PFSK-1 (cell line): ENCODE measurements at regions not wholly inside any gene's neighbourhood (a gene's known extent, or its start where the extent isn't known, plus 50 kb on each side); places are given as distances from the start of the nearest gene placed in this dataset.

ENCODE experiments used
- FOXP2 ChIP-seq: optimal IDR thresholded peaks from 2 replicates; pipeline ENCODE3; 2011; ENCODE audit warnings: borderline replicate concordance, control low read depth, inconsistent platforms; ENCODE audit not compliant: insufficient read depth; ENCODE audit errors: extremely low read length, extremely low read depth
- POLR2AphosphoS5 ChIP-seq: IDR thresholded peaks from 2 replicates; pipeline ENCODE4 v1.6.1; 2012; ENCODE audit warnings: low read depth, mild to moderate bottlenecking, control low read depth, low read length, moderate library complexity
- SIN3A ChIP-seq: IDR thresholded peaks from 2 replicates; pipeline ENCODE4 v1.6.1; 2012; ENCODE audit warnings: mild to moderate bottlenecking, low read length, moderate library complexity, borderline replicate concordance; ENCODE audit not compliant: insufficient read depth
- TAF1 ChIP-seq: IDR thresholded peaks from 2 replicates; pipeline ENCODE4 v1.6.1; 2012; ENCODE audit warnings: low read length, control low read depth, borderline replicate concordance; ENCODE audit not compliant: insufficient read depth
- TF ChIP-seq, protein P1 (sequence below), 2 experiments: IDR thresholded peaks; 2 replicates each; pipeline versions ENCODE4 v1.6.1 to v1.8.0; 2011 to 2012; ENCODE audit warnings: low read depth in 2 of 2, low read length in 2 of 2, control low read depth in 1 of 2, inconsistent platforms in 1 of 2, mild to moderate bottlenecking in 1 of 2, moderate library complexity in 1 of 2; ENCODE audit not compliant: insufficient read depth in 1 of 2

DNA sequence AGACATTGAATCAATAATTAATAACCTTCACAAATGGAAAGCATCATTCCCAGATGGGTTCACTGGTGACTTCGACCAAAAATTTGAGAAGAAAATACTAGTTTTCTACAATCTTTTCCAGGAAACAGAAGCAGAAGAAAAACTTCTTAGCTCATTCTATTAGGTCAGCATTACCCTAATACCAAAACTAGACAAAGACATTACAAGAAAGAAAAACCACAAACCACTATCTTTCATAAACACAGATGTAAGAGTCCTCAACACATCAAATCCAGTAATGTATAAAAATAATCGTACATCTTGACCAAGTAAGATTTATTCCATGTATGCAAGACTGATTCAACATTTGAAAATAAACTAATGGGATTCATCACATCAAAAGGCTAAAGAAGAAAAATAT is 64.0 kb upstream of the CDK1 start:
- no peak for TF ChIP-seq TAF1
- TF ChIP-seq, protein P1, sequence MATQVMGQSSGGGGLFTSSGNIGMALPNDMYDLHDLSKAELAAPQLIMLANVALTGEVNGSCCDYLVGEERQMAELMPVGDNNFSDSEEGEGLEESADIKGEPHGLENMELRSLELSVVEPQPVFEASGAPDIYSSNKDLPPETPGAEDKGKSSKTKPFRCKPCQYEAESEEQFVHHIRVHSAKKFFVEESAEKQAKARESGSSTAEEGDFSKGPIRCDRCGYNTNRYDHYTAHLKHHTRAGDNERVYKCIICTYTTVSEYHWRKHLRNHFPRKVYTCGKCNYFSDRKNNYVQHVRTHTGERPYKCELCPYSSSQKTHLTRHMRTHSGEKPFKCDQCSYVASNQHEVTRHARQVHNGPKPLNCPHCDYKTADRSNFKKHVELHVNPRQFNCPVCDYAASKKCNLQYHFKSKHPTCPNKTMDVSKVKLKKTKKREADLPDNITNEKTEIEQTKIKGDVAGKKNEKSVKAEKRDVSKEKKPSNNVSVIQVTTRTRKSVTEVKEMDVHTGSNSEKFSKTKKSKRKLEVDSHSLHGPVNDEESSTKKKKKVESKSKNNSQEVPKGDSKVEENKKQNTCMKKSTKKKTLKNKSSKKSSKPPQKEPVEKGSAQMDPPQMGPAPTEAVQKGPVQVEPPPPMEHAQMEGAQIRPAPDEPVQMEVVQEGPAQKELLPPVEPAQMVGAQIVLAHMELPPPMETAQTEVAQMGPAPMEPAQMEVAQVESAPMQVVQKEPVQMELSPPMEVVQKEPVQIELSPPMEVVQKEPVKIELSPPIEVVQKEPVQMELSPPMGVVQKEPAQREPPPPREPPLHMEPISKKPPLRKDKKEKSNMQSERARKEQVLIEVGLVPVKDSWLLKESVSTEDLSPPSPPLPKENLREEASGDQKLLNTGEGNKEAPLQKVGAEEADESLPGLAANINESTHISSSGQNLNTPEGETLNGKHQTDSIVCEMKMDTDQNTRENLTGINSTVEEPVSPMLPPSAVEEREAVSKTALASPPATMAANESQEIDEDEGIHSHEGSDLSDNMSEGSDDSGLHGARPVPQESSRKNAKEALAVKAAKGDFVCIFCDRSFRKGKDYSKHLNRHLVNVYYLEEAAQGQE (IDR thresholded peaks at IDR 0.05; ENCODE audit: insufficient read depth in 1 of 2, low read depth in 2 of 2, low read length in 2 of 2): no peak
- TF ChIP-seq POLR2AphosphoS5: no peak
- no peak for TF ChIP-seq FOXP2
- TF ChIP-seq SIN3A: no peak
